NCI-H524 (cell line): ENCODE measurements at regions not wholly inside any gene's neighbourhood (a gene's known extent, or its start where the extent isn't known, plus 50 kb on each side); places are given as distances from the start of the nearest gene placed in this dataset.
A peak's percentile ranks its signal among the peaks of the same experiment; 100 is the strongest.

ENCODE experiments used
- DNase-seq, 2 experiments: peaks; one replicate each; lab custom pipeline; 2025; lab: John Stamatoyannopoulos, UW

GRCh38 chr9:129327552-129328328 is 149.7 kb upstream of the IER5L start:
- no peak for DNase-seq

DNA sequence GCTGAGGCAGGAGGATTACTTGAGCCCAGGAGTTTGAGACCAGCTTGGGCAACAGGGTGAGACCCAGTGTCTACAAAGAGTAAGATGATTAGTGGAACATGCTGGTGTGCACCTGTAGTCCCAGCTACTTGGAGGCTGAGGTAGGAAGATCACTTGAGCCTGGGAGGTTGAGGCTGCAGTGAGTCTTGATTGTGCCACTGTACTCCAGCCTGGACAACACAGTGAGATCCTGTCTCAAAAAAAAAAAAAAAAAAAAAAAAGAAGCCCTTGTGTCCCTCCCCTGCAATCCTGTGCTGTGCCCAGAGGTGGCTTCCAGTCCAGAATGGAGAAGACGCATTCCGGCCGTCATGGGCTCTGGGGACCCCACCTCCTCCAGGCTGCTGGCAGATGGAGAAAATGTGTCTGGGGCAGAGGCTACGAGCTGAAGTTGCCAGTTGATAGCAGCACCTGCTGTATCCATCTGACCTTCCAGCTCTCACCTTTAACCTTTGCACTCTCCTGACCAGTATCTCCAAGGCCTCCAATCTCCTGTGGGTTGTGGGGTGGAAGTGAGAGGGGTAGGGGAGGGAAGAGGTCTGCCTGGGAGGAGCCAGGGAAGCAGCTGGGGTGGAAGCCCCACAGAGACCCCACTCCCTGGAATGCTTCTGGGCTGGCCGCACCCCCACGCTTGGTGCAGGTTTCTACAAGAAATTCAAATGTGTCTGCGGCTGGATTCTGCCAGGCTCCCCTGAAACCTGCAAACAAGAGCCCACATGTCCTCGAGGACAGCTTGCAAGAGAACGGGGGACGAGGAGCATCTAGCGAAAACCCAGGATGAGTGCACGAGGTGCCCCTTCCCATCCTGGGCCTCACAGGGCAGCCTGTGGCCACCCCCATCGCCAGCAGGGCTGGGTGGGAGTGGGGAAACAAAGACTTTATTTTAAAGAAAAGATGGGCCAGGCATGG is 148.3 kb upstream of the IER5L start:
- DNase-seq, result no peak

DNA sequence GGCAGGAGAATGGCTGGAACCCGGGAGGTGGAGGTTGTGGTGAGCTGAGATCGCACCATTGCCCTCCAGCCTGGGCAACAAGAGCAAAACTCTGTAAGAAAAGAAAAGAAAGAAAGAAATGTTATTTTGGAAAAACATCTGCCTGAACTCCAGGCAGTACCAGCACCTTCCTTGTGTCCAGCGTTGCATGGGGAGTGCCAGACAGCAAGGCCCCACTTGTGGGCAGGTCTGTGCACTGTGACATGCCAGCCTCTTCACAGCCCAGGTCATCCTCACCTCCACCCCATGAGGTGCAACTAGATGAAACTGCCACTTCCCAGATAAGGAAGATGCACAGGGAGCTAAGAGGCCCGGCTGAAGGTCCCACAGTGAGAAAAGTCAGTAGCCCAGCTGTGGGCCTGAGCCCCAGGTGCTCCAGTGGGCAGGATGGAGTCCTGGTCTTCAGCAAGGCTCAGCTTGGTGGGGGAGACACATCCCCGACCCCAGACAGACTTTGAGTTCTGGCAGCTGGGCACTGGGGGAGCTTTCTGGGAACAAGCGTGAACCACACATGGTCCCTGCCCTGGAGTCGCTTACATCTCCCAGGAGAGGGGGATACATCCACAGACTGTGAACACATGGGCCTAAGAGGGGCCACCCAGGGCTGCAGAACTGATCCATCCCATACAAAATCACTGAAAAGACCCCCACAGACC is 146.9 kb upstream of the IER5L start:
- no peak for DNase-seq

DNA sequence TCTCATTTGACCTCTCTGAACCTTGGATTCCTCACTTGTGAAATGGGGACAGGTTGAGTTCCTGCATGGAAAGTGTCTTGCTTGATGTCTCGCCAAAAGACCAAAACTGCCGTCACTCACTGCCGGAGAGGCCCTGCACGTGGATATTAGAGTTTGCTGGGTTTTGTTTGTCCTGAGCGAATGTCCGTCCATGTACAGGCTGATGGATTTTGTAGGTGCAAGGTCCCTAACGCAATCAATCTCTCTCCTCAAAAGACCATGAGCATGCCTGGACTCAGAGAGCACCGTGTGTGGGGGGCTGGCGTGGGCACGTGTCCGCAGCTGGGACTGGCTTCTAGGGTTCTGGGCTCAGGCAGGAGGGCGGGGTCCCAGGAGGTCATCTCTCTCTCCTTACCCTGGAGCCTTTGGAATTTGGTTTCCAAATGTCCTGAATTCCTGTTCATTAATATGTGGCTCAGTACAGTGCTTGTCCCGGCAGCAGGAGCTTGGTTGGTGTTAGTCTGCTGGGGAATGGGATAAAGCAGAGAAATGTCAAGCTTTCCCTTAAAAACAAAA is 146.0 kb upstream of the IER5L start:
- DNase-seq, result no peak

GRCh38 chr9:129323376-129323998 is 145.4 kb upstream of the IER5L start:
- DNase-seq, result no peak

- DNase-seq, result no peak
These were observed 144.7 kb upstream of the IER5L start for GRCh38 chr9:129322641-129323375.

DNA sequence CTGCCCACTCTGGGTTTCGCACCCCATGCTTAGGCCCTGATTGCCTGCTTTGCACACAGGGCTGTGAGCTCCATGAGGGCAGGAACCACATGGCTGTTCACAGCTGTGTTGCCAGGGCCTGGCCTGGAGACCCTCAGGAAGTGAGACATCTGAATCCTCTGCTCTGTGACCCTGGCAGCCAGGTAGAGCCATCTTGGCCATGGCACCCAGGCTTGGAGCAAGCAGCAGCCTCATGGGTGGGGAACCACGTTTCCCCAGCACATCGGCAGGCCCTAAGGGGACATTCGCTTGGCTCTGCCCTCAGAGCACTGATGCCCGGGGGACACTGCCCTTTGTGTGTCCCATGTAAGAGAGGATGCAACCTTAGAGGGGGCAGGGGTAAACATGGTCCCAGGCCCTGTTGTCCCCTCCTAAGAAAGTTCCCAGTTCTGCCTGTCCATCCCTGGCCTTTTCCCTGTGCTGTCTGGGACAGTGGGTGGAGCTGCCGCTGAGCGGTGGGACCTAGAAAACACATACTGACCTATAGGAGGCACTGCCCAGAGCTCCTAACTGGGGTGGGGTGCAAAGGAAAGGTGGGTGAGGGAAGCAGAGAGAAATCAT is 144.1 kb upstream of the IER5L start:
- no peak for DNase-seq

- no peak for DNase-seq
These were observed 143.4 kb upstream of the IER5L start for GRCh38 chr9:129321286-129322021.

- peak in 1 of 2 experiments; percentile 77 for DNase-seq
These were observed 142.7 kb upstream of the IER5L start for GRCh38 chr9:129320575-129321285.

DNA sequence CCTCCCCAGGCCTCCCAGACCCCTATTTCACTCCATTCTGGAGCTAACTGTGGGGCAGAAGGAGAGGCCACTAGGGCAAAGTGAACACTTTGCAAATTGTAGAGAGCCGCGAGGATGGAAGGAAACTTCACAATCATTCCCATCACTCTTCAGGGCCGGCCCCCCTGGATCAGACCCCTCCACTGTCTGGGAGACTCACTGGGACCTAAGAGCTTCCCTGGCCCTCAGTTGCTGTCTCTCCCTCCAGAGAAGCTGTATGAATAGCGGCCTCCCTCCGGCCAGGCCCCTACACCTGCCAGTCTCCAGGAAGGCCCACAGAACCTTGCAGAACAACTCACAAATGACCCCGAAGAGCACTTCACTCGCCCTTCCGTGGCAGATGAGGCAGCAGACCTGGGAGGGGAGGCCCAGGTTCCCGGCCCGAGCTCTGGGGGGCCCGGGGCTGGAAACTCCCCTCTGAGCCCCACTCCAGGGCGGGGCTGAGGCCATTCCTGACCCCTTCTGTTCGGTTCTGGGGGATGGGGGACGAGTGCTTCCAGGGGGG is 141.9 kb upstream of the IER5L start:
- no peak for DNase-seq

DNA sequence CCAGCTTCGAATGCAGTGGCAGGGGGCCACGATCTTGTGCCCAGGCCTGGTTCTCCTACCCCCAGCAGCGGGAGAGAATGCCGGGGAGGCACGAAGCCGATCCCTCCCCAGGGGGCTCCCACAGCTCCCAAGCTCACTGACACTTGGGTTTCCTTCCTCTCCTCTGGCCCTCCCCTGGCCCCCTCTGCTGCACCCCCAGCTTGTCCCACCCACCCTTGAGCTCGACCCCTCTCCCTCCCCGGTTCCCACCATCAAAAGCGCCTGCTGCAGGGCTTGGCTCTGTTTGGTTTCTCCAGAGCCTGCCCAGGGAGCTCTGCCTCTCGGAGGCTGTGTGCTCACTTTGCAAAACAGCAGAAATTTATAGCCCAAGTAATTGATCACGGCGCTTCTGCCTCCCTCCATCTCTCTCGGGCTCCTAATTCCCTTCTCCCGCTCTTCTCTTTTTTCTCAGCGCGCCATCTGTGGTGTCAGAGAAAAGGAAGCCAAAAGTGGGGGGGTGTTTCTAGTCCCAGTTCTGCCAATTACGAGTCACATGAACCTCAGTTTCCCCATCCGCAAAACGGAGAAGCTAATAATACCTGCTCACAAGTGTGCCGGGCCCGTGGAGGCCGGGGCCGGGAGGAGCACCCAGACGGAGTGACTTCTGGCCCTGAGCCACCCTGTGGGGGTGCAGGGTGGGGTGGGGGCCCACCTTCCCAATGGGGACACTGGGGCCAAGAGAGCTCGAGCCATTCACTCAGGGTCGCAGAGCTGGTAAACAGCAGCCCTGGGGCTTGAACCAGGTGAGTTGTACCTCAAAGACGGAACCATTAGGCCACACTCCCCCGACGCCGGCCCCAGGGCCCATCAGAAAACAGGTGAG is 141.2 kb upstream of the IER5L start:
- DNase-seq, result no peak

DNA sequence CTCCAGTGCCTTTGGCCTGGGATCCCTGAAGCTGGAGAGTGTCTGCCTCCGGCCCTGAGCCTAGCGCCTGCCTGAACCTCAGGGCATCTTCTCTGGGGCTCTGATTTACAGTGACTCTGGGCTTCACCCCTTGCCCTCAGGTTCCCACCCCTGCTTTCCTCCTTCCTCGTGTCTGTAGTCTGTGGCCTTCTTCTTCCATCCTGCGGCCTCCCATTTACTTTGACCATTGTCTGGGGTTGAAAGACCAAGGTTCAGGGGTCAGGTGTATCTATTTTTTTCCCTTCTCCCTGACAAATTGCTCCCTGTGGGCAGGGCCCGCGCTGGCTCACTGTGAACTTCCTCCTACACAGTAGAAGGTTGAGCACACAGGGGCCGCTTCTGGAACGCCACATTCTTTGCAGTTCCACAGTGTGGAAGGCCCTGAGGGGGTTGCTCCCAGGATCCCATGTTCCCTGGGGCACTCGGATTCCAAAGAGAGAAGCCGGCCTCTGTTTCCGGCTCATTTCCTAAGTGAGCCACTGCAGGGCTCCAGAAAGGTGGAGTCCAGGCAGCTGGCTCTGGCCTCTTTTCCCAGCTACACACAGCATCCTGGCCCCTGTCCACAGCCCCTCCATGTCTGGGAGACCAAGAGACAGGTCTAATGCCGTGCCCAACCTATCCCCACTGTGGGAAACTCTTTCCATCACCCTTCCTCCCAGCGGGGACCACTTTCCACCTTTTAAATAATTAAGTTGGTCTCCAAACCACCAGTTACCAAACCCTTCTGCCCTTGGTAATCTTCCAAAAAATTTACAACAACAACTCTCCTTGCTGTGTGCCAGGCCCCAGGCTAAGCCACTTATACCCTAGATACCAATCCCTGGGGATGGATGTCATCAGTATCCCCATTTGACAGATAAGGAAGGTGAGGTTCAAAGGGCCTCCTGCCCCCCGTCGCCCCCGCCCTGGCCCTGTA is 140.3 kb upstream of the IER5L start:
- no peak for DNase-seq

DNA sequence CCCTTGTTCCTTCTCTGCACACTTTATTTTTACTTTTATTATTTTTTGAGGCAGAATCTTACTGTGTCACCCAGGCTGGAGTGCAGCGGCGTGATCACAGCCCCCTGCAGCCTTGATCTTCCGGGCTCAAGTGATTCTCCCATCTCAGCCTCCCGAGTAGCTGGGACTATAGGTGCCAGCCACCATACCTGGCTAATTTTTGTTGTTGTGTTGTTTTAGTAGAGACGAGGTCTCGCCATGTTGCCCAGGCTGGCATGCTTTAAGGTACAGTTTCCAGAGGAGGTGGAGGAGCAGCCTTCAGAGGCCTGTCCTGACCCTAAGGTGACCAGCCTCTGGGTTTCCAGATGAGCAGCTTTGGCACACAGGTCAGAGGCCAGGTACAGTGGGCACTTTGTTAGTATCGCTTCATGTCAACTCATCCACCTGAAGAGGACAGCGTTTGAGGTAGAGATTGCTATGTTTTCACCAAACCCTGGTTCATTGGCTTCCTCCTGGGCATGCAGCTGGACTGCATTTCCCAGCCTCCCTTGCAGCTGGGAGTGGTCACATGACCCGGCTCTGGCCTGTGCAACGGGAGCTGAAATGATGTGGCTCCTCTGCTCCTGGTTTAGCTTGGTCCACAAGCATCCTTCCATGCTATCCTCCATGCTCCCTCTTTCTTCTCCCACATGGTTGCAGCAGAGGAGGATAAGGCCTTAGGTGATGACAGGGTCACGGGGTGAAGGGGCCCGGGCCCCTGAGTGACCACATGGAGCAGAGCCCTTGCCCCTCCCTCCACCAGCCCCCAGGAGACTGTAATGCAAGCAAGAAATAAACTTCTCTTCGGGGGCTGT is 139.3 kb upstream of the IER5L start:
- peak in 1 of 2 experiments; percentile 42 for DNase-seq

- DNase-seq, result no peak
These were observed 138.4 kb upstream of the IER5L start for GRCh38 chr9:129316281-129317030.

DNA sequence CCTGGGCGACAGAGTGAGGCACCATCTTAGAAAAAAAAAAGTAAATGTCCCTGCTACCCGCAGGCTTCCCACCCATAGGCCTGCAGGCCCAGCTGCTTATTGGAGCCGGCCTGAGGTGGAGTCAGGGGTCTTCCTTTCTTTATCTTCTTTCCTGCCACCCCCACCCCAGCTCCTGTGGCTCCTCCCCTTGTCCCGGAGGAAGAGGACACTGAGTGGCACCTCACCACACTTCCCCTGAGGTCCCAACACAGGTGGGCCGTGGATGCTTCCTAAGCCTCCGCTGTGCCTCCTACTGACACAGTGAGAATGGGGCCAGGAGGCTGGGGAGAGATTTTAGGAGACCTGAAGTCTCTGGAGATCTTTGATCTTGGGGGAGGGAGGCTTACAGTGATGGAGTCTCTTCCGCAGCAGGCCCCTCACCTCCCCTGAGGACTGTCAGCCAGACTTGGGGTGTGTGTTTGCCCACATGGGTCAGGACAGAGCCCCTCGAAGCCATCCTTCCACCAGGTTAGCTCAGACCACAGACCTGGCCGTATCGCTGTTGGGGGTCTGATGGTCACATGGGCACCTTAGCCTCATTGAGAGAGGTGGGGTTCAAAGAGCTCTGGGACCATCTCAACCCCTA is 135.4 kb upstream of the IER5L start:
- DNase-seq, result no peak
